GM23248 (cell line): ENCODE measurements at regions not wholly inside any gene's neighbourhood (a gene's known extent, or its start where the extent isn't known, plus 50 kb on each side); places are given as distances from the start of the nearest gene placed in this dataset.
"Not testable (repeated sequence)": the region's sequence is repeated elsewhere in the genome, so short reads cannot be mapped to it uniquely, and the experiment has no call there.

ENCODE experiments used
- DNase-seq: peaks from one replicate; pipeline ENCODE4 v3.0.0-alpha.2; 2015
- H2AFZ ChIP-seq: fragments of 200-600 bp; sonication (generic); 2 replicates; pipeline ENCODE4 v1.6.1; 2016; ENCODE audit warnings: antibody characterized with exemption
- H3F3A ChIP-seq: fragments of 200-600 bp; sonication (generic); 2 replicates; pipeline ENCODE4 v1.6.1; 2016; ENCODE audit warnings: mild to moderate bottlenecking, antibody characterized with exemption, mixed run types; ENCODE audit not compliant: insufficient read depth
- H3K27ac ChIP-seq: fragments of 200-600 bp; sonication (generic); 2 replicates; pipeline ENCODE4 v1.5.1; 2016; ENCODE audit warnings: mild to moderate bottlenecking
- H3K27me3 ChIP-seq: fragments of 200-600 bp; sonication (generic); replicated peaks from 2 replicates; pipeline ENCODE4 v1.6.1; 2016; ENCODE audit warnings: mild to moderate bottlenecking; ENCODE audit not compliant: insufficient read depth
- H3K36me3 ChIP-seq: fragments of 200-600 bp; sonication (generic); 2 replicates; pipeline ENCODE4 v1.6.1; 2016; ENCODE audit warnings: low read depth, mild to moderate bottlenecking
- H3K4me1 ChIP-seq: fragments of 200-600 bp; sonication (generic); 2 replicates; pipeline ENCODE4 v1.6.1; 2016; ENCODE audit warnings: mild to moderate bottlenecking; ENCODE audit not compliant: insufficient read depth
- H3K4me2 ChIP-seq: fragments of 200-600 bp; sonication (generic); one replicate; pipeline ENCODE4 v1.6.1; 2016; ENCODE audit warnings: mild to moderate bottlenecking; ENCODE audit not compliant: unreplicated experiment
- H3K4me3 ChIP-seq: fragments of 200-600 bp; sonication (generic); 2 replicates; pipeline ENCODE4 v1.5.1; 2016; ENCODE audit warnings: mild to moderate bottlenecking
- H3K79me2 ChIP-seq: fragments of 200-600 bp; sonication (generic); 2 replicates; pipeline ENCODE4 v1.6.1; 2016; ENCODE audit warnings: mild to moderate bottlenecking; ENCODE audit not compliant: insufficient read depth
- H3K9ac ChIP-seq: fragments of 200-600 bp; sonication (generic); 2 replicates; pipeline ENCODE4 v1.6.1; 2016; ENCODE audit warnings: mild to moderate bottlenecking
- H3K9me2 ChIP-seq: fragments of 200-600 bp; sonication (generic); 2 replicates; pipeline ENCODE4 v1.6.1; 2016; ENCODE audit warnings: mixed run types, mild to moderate bottlenecking, moderate library complexity; ENCODE audit not compliant: insufficient read depth
- H3K9me3 ChIP-seq: fragments of 200-600 bp; sonication (generic); one replicate; pipeline ENCODE4 v1.6.1; 2017; ENCODE audit warnings: low read depth
- H4K20me1 ChIP-seq: fragments of 200-600 bp; sonication (generic); 2 replicates; pipeline ENCODE4 v1.6.0; 2016; ENCODE audit not compliant: insufficient read depth
- EZH2 ChIP-seq: fragments of 200-600 bp; sonication (generic); IDR thresholded peaks from 2 replicates; pipeline ENCODE4 v1.6.1; 2018; ENCODE audit warnings: antibody characterized with exemption, mild to moderate bottlenecking; ENCODE audit not compliant: insufficient read depth, poor library complexity, severe bottlenecking
- EZH2phosphoT487 ChIP-seq: fragments of 200-600 bp; sonication (generic); IDR thresholded peaks from 2 replicates; pipeline ENCODE4 v1.6.1; 2018; ENCODE audit warnings: antibody characterized with exemption, moderate library complexity, mild to moderate bottlenecking, low read depth; ENCODE audit not compliant: insufficient read depth
- WGBS, 2 experiments: methylation state at CpG; one replicate each; pipeline ENCODE4 v1.1.6; 2015 to 2017; ENCODE audit warnings: low lambda C conversion rate in 2 of 2, low coverage in 1 of 2; ENCODE audit errors: missing lambda C conversion rate in 2 of 2; 5-methylcytosine and 5-hydroxymethylcytosine counted together
- in situ Hi-C: fragments of 300-500 bp; cut with MboI; formaldehyde crosslinking; loops from 2 replicates; pipeline ENCODE4 v1.15.0; 2020

- Histone ChIP-seq H3K9ac (no peak overlapping the region), H3F3A (no peaks in the 10 kb centered on the region), H3K4me2 (no peak overlapping the region), H3K27me3 (no peaks in the 10 kb centered on the region), H3K79me2 (no peaks in the 10 kb centered on the region), H3K4me1 (peaks cover 14% of the 10 kb centered on the region; the same call in 1 of the 2 replicates), H3K9me3 (no peaks in the 10 kb centered on the region), H2AFZ (no peak overlapping the region), H3K9me2 (no peaks in the 10 kb centered on the region), H3K27ac (no peak overlapping the region), H3K4me3 (no peak overlapping the region), H3K36me3 (no peaks in the 10 kb centered on the region), H4K20me1 (no peaks in the 10 kb centered on the region)
- WGBS, 2 experiments = 95 to 99% methylated on average over 21 to 22 of the region's 23 CpGs
- no peak for TF ChIP-seq EZH2phosphoT487
- TF ChIP-seq EZH2 = no peak
- no peak for DNase-seq
- in situ Hi-C loops = no loop called here
These were observed 70.9 kb upstream of the METRNL start for GRCh38 chr17:83008526-83008925.

- Histone ChIP-seq H3K27me3 (no peaks in the 10 kb centered on the region), H3K9me2 (no peaks in the 10 kb centered on the region), H3K9me3 (no peaks in the 10 kb centered on the region), H3K4me2 (peak overlapping the region; percentile 46), H2AFZ (peak overlapping the region; percentile 52), H3K36me3 (no peaks in the 10 kb centered on the region), H3K4me1 (peaks cover 14% of the 10 kb centered on the region; the same call in 1 of the 2 replicates), H3K79me2 (no peaks in the 10 kb centered on the region), H3K27ac (peak overlapping the region; percentile 47), H3K4me3 (peak overlapping the region; percentile 25; the same call in 1 of the 2 replicates), H3F3A (no peaks in the 10 kb centered on the region), H4K20me1 (no peaks in the 10 kb centered on the region), H3K9ac (peak overlapping the region; percentile 39)
- peak; percentile 19 for DNase-seq
- 67 to 78% methylated on average over 18 to 22 of the region's 24 CpGs for WGBS, 2 experiments
- in situ Hi-C loops = no loop called here
- TF ChIP-seq EZH2phosphoT487 (no peak), EZH2 (no peak)
These were observed 69.8 kb upstream of the METRNL start for GRCh38 chr17:83009414-83010205.

- no peaks in the 10 kb centered on the region for H3K9me2 ChIP-seq
- no peaks in the 10 kb centered on the region for H3K27me3 ChIP-seq
- H3K9me3 ChIP-seq = no peaks in the 10 kb centered on the region
- H3K27ac ChIP-seq = peak overlapping the region; percentile 47
- DNase-seq = peak; percentile 84
- WGBS, 2 experiments = 25 to 29% methylated on average over 38 to 39 of the region's 39 CpGs
- no peak for TF ChIP-seq EZH2
- no peak for TF ChIP-seq EZH2phosphoT487
- no peaks in the 10 kb centered on the region for H3F3A ChIP-seq
- H3K4me2 ChIP-seq = peak overlapping the region; percentile 46
- peak overlapping the region; percentile 39 for H3K9ac ChIP-seq
- H2AFZ ChIP-seq = peak overlapping the region; percentile 52
- peaks cover 14% of the 10 kb centered on the region; the same call in 1 of the 2 replicates for H3K4me1 ChIP-seq
- H3K4me3 ChIP-seq = peak overlapping the region; percentile 25; the same call in 1 of the 2 replicates
- H4K20me1 ChIP-seq = no peaks in the 10 kb centered on the region
- H3K79me2 ChIP-seq = no peaks in the 10 kb centered on the region
- H3K36me3 ChIP-seq = no peaks in the 10 kb centered on the region
- in situ Hi-C loops = no loop called here
These were observed 68.9 kb upstream of the METRNL start for GRCh38 chr17:83010206-83011200.

GRCh38 chr17:83011676-83012075, 67.7 kb upstream of the METRNL start:
- H3K4me2 ChIP-seq, H3K27me3 ChIP-seq, H3K36me3 ChIP-seq, H3K27ac ChIP-seq, DNase-seq, H3F3A ChIP-seq, in situ Hi-C loops, H3K9me3 ChIP-seq, H3K79me2 ChIP-seq, H3K9me2 ChIP-seq, H4K20me1 ChIP-seq, H3K4me3 ChIP-seq, H2AFZ ChIP-seq, H3K9ac ChIP-seq: not testable (repeated sequence)
- H3K4me1 ChIP-seq = peaks cover 13% of the 10 kb centered on the region; the same call in 1 of the 2 replicates
- 84 to 85% methylated on average over 10 to 19 of the region's 19 CpGs for WGBS, 2 experiments
